ENCODE measurements at regions not wholly inside any gene's neighbourhood (a gene's known extent, or its start where the extent isn't known, plus 50 kb on each side); places are given as distances from the start of the nearest gene placed in this dataset.

DNA sequence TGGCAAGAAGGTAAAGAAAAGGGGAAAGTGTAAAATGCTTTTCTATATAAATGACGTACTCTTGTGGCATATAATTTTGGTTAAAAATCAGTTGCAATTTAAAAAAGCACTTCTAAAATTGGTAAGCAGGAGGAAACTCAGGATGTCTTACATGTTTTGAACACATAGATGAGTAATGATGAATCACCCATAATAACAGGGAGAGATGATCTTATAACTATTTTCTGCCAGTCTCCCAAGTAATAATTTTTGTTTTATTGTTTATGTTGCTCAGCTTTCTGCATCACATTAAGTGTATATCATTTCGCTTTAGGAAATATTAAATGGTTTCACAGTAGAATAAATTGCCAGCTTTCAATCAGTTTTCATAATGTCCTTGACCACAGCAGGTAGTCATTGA is 1430.7 kb upstream of the PCDH20 start:
- TF ChIP-seq CREB1 (IDR thresholded peaks at IDR 0.05; ENCODE audit: low read depth) (no peak), NFIC (IDR thresholded peaks at IDR 0.05) (no peak), CEBPB (IDR thresholded peaks at IDR 0.05) (no peak), RAD21 (IDR thresholded peaks at IDR 0.05; ENCODE audit: low read depth) (no peak), ZBTB7A (IDR thresholded peaks at IDR 0.05; ENCODE audit: low read depth) (no peak)
- TF ChIP-seq, protein P1, sequence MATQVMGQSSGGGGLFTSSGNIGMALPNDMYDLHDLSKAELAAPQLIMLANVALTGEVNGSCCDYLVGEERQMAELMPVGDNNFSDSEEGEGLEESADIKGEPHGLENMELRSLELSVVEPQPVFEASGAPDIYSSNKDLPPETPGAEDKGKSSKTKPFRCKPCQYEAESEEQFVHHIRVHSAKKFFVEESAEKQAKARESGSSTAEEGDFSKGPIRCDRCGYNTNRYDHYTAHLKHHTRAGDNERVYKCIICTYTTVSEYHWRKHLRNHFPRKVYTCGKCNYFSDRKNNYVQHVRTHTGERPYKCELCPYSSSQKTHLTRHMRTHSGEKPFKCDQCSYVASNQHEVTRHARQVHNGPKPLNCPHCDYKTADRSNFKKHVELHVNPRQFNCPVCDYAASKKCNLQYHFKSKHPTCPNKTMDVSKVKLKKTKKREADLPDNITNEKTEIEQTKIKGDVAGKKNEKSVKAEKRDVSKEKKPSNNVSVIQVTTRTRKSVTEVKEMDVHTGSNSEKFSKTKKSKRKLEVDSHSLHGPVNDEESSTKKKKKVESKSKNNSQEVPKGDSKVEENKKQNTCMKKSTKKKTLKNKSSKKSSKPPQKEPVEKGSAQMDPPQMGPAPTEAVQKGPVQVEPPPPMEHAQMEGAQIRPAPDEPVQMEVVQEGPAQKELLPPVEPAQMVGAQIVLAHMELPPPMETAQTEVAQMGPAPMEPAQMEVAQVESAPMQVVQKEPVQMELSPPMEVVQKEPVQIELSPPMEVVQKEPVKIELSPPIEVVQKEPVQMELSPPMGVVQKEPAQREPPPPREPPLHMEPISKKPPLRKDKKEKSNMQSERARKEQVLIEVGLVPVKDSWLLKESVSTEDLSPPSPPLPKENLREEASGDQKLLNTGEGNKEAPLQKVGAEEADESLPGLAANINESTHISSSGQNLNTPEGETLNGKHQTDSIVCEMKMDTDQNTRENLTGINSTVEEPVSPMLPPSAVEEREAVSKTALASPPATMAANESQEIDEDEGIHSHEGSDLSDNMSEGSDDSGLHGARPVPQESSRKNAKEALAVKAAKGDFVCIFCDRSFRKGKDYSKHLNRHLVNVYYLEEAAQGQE (IDR thresholded peaks at IDR 0.05; ENCODE audit: low read depth), result no peak

- no peak for TF ChIP-seq TAF1 (IDR thresholded peaks at IDR 0.05; ENCODE audit: low read depth)
- no peak for TF ChIP-seq NFIC (IDR thresholded peaks at IDR 0.05)
- TF ChIP-seq FOXM1 (IDR thresholded peaks at IDR 0.05; ENCODE audit: borderline replicate concordance, low read depth), result no peak
- no peak for TF ChIP-seq YY1 (IDR thresholded peaks at IDR 0.05; ENCODE audit: low read depth)
- no peak for TF ChIP-seq MAX (IDR thresholded peaks at IDR 0.05)
- no peak for TF ChIP-seq TEAD4 (IDR thresholded peaks at IDR 0.05)
- TF ChIP-seq, protein P1 (IDR thresholded peaks at IDR 0.05; ENCODE audit: low read depth), result no peak
- TF ChIP-seq USF1 (IDR thresholded peaks at IDR 0.05), result no peak
- TF ChIP-seq ZBTB7A (IDR thresholded peaks at IDR 0.05; ENCODE audit: low read depth), result no peak
- no peak for TF ChIP-seq EP300 (IDR thresholded peaks at IDR 0.05; ENCODE audit: borderline replicate concordance)
Measured at GRCh38 chr13:62839338-62839737, 1423.7 kb upstream of the PCDH20 start.

DNA sequence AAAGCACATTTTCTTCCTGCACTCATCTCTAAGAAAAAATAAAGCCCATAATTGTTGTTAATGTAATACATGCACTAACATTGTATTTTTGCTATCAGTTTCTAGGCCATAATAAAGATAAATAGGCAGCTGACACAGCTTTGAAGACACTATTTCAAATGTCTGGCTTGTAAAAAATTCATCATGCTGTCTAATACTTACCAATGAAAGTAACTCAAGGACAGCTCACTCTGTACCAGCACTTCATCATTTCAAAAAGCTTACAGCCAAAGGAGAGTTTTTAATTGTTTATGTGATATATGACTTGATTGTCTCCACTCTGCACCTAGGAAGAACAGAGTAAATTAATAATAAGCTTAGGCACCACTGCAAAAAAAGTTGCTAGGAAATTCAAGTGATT is 1423.3 kb upstream of the PCDH20 start:
- TF ChIP-seq MAX (IDR thresholded peaks at IDR 0.05), result no peak
- TF ChIP-seq CREB1 (IDR thresholded peaks at IDR 0.05; ENCODE audit: low read depth), result no peak

DNA sequence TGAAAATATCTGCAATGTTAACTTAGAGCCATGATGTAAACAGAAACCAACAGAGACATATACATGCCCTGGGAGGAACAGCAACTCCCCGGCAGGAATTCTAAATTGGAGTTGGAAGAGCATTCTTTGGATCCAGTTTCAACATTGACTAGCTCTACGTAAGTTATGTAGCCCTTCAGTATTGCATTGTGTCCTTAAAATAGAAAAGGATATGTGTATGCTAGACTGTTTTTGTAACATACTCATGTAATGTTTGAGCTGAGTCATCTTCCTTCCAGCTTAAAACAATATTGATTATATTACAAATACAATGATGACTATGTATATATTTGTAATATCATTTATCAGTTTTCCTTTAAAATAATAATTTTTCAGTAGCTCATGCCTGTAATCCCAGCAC is 1422.2 kb upstream of the PCDH20 start:
- TF ChIP-seq EP300 (IDR thresholded peaks at IDR 0.05; ENCODE audit: borderline replicate concordance), result no peak
- TF ChIP-seq, protein P1 (IDR thresholded peaks at IDR 0.05; ENCODE audit: low read depth), result no peak
- TF ChIP-seq EGR1 (IDR thresholded peaks at IDR 0.05), result no peak

DNA sequence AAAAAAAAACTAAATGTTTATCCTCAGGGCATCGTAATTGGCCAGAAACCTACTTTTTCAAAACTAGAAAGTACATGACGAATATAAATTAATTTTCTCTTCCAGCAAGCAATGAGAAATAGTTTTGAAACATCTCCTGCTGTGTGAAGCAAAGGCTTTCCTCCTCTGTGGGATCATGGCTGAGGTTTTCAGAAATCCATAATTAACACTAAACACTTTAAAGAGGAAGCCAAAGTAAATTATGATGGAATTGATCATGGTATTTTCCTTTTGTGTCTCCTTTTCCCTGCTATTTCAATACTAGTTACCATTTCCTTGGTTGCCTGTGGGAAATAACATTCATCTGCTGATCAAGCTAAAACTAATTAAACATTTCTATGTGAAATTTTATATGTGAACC is 1413.8 kb upstream of the PCDH20 start:
- TF ChIP-seq YY1 (IDR thresholded peaks at IDR 0.05; ENCODE audit: low read depth), result no peak

DNA sequence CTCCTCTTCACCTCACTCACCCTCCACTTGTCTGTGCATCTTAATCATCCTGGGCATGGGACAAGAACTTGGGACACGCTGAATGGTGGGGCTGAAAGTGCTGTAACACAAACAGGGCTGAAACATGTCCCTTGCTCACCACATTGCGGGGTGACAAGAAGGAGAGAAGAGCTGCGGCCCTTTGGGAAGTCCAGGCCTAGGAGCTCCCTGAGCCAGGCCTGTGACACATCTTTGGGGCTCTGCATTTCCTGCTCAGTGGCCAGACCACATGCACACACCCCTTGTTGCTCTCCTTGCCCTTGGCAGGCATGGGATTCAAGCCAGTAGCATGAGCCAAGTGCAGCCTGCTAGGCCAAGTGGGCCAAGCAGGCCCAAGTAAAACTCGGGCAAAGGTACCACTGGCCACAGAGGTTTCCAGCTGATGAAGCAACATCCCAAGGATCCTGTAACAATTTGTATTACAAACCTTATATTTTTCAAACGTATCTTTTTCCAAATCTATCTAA is 1384.3 kb upstream of the PCDH20 start:
- TF ChIP-seq EGR1 (IDR thresholded peaks at IDR 0.05) (no peak), TAF1 (IDR thresholded peaks at IDR 0.05; ENCODE audit: low read depth) (no peak), USF1 (IDR thresholded peaks at IDR 0.05) (no peak), NFIC (IDR thresholded peaks at IDR 0.05) (no peak)
